ENCODE measurements at regions not wholly inside any gene's neighbourhood (a gene's known extent, or its start where the extent isn't known, plus 50 kb on each side); places are given as distances from the start of the nearest gene placed in this dataset.
A peak's percentile ranks its signal among the peaks of the same experiment; 100 is the strongest.
"Not testable (repeated sequence)": the region's sequence is repeated elsewhere in the genome, so short reads cannot be mapped to it uniquely, and the experiment has no call there.

DNA sequence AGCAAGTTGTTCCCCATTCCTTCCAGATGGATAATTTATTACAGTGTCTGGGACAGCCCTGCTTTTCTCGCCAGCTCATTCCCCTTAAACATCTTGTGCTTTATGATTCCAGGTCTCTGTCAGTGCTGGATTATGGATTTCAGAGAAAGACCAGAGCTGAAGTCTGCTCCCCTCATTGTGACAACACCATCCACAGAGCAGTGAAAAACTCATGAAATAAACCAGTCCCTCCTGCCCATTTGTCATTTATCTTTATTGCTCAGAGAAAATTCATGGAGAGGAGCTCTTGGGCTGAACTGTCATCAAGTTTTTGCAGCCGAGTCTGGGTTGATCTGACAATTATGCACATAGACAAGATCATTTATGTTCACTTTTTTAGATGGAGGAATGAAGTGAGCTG lies 92.7 kb upstream of the GPR12 start:
- no peaks in the 10 kb centered on the region for H3K27me3 ChIP-seq
- no peak overlapping the region for H3K4me3 ChIP-seq
- no peak overlapping the region for H3K27ac ChIP-seq
- intact Hi-C loops (cut with DNase I; ENCODE audit: low total_unique reads): no loop called here
- no peaks in the 10 kb centered on the region for H3K9me3 ChIP-seq
- no peak for DNase-seq (ENCODE audit: low spot score in 2 of 2)
- no peaks in the 10 kb centered on the region for H3K36me3 ChIP-seq
- no peaks in the 10 kb centered on the region for H3K4me1 ChIP-seq
- TF ChIP-seq, protein P1, sequence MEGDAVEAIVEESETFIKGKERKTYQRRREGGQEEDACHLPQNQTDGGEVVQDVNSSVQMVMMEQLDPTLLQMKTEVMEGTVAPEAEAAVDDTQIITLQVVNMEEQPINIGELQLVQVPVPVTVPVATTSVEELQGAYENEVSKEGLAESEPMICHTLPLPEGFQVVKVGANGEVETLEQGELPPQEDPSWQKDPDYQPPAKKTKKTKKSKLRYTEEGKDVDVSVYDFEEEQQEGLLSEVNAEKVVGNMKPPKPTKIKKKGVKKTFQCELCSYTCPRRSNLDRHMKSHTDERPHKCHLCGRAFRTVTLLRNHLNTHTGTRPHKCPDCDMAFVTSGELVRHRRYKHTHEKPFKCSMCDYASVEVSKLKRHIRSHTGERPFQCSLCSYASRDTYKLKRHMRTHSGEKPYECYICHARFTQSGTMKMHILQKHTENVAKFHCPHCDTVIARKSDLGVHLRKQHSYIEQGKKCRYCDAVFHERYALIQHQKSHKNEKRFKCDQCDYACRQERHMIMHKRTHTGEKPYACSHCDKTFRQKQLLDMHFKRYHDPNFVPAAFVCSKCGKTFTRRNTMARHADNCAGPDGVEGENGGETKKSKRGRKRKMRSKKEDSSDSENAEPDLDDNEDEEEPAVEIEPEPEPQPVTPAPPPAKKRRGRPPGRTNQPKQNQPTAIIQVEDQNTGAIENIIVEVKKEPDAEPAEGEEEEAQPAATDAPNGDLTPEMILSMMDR (IDR thresholded peaks at IDR 0.05): no peak
- TF ChIP-seq POLR2A (IDR thresholded peaks at IDR 0.05): no peak
- TF ChIP-seq POLR2AphosphoS5 (IDR thresholded peaks at IDR 0.05): no peak

DNA sequence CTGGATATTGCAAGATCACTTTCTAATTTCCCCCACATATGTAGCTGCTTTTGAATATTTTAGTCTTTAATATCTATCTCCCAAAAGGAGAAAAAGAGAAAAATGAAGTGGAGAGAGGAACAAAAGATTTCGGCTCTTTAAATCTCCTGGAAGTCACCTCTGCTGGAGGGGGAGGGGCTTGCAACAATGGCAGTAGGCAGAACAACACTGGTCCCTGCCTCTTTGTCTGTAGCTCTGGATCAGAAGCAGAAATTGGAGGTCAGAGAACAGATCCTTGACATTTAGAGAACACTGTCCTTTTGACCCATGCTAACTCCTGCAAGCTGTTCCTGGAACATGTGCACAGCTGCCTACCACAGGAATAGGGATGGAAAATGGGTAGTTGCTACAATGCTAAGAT lies 86.7 kb upstream of the GPR12 start:
- Histone ChIP-seq H3K36me3 (no peaks in the 10 kb centered on the region), H3K9me3 (no peaks in the 10 kb centered on the region), H3K27me3 (no peaks in the 10 kb centered on the region), H3K4me1 (no peaks in the 10 kb centered on the region), H3K27ac (no peak overlapping the region), H3K4me3 (no peak overlapping the region)
- TF ChIP-seq POLR2A (IDR thresholded peaks at IDR 0.05) (no peak), POLR2AphosphoS5 (IDR thresholded peaks at IDR 0.05) (no peak)
- TF ChIP-seq, protein P1 (IDR thresholded peaks at IDR 0.05): no peak
- no peak for DNase-seq (ENCODE audit: low spot score in 2 of 2)
- intact Hi-C loops (cut with DNase I; ENCODE audit: low total_unique reads): loop anchor here (5.0 kb wide), 1 partner anchor 265 kb away; no protein-coding TSS in a partner anchor

DNA sequence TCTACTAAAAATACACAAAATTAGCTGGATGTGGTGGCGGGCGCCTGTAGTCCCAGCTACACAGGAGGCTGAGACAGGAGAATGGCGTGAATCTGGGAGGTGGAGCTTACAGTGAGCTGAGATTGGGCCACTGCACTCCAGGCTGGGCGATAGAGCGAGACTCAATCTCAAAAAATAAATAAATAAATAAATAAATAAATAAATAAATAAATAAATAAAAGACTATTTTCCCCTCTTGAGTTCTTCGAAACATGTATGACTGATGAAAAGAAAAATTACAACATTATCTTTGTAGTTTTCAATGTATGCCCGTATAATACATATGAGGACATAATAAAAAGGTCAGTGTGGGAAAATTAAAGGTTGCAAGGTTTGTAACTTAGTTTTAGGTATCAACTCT lies 84.5 kb upstream of the GPR12 start:
- not testable (repeated sequence) for H3K9me3 ChIP-seq; DNase-seq (ENCODE audit: low spot score in 2 of 2); H3K36me3 ChIP-seq; H3K4me3 ChIP-seq; H3K4me1 ChIP-seq; H3K27ac ChIP-seq; H3K27me3 ChIP-seq
- intact Hi-C loops (cut with DNase I; ENCODE audit: low total_unique reads): loop anchor here (5.0 kb wide), 1 partner anchor 267 kb away; no protein-coding TSS in a partner anchor

DNA sequence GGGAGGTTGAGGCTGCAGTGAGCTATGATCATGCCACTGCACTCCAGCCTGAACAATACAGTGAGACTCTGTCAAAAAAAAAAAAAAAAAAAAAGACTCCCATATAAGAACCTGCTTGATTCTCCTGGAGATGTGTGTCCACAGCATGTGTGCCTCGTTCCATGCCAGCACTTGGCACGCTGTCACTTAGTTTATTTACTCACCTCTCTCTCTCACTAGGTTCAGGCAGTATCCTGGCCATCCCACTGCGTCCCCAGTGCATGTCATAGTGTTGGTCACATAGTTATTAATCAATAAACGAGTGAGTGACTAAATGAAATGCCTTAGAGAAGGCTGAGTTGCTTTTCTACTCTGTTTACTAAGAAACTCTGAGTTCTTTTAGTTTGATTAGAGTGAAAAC lies 79.1 kb upstream of the GPR12 start:
- Histone ChIP-seq H3K4me3 (no peak overlapping the region), H3K27ac (no peak overlapping the region), H3K27me3 (no peaks in the 10 kb centered on the region), H3K9me3 (no peaks in the 10 kb centered on the region), H3K4me1 (no peaks in the 10 kb centered on the region), H3K36me3 (no peaks in the 10 kb centered on the region)
- peak in 1 of 2 donors; percentile 37 for DNase-seq (ENCODE audit: low spot score in 2 of 2)
- TF ChIP-seq POLR2AphosphoS5 (IDR thresholded peaks at IDR 0.05) (no peak), POLR2A (IDR thresholded peaks at IDR 0.05) (no peak)
- TF ChIP-seq, protein P1 (IDR thresholded peaks at IDR 0.05): no peak
- intact Hi-C loops (cut with DNase I; ENCODE audit: low total_unique reads): no loop called here

DNA sequence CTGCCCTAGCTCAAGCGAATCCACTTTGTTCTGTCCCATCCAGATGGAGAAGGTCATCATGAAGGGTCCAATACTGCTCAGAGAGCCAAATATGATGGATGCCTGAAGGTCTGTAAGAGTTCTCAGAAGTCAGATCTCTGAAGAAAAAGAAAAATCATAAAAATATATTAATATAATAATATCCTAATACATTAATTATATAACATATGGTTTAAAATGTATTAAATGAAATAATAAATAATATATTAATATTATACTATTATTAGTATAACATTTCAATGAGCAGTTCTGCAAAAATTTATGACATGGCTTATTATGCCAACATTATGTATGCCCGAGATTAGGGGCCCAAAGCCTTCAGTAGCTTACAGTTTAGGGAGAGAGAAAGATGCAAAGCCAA lies 78.2 kb upstream of the GPR12 start:
- no peaks in the 10 kb centered on the region for H3K4me1 ChIP-seq
- H3K9me3 ChIP-seq: no peaks in the 10 kb centered on the region
- intact Hi-C loops (cut with DNase I; ENCODE audit: low total_unique reads): no loop called here
- no peak for DNase-seq (ENCODE audit: low spot score in 2 of 2)
- H3K4me3 ChIP-seq: no peak overlapping the region
- no peaks in the 10 kb centered on the region for H3K36me3 ChIP-seq
- no peaks in the 10 kb centered on the region for H3K27me3 ChIP-seq
- H3K27ac ChIP-seq: peak overlapping the region in 1 of 2 donors; percentile 69
- no peak for TF ChIP-seq POLR2AphosphoS5 (IDR thresholded peaks at IDR 0.05)
- no peak for TF ChIP-seq POLR2A (IDR thresholded peaks at IDR 0.05)
- TF ChIP-seq, protein P1 (IDR thresholded peaks at IDR 0.05): no peak

DNA sequence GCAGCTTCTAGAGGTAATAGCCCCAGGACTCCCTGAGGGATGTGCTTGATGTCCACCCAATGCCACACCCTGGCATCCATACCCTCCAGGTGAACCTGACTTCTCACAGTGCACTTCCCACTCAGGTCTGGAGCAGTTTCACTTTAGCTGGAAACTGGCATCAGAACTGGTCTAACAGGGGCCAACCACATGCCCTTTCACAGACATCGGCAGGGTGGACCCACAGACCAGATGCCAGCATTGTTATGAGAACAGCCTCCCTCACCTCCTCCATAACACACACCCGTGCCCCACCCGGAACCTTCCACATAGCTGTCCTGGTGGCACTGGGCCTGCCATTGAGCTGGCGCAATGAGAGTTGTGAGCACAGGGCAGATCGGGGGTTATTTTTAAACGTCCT lies 77.4 kb upstream of the GPR12 start:
- peak overlapping the region; percentile 69 for H3K27ac ChIP-seq
- H3K27me3 ChIP-seq: no peaks in the 10 kb centered on the region
- intact Hi-C loops (cut with DNase I; ENCODE audit: low total_unique reads): no loop called here
- H3K4me1 ChIP-seq: no peaks in the 10 kb centered on the region
- peak in 1 of 2 donors; percentile 82 for DNase-seq (ENCODE audit: low spot score in 2 of 2)
- H3K4me3 ChIP-seq: peak overlapping the region in 1 of 3 donors; percentile 5
- H3K36me3 ChIP-seq: no peaks in the 10 kb centered on the region
- no peaks in the 10 kb centered on the region for H3K9me3 ChIP-seq
- TF ChIP-seq, protein P1 (IDR thresholded peaks at IDR 0.05): no peak
- TF ChIP-seq POLR2AphosphoS5 (IDR thresholded peaks at IDR 0.05): peak in 2 of 3 donors; percentile 23 to 63

Measured in breast epithelium (tissue), 4 donors.